Adrenal gland (tissue), 9 donors: ENCODE measurements at regions not wholly inside any gene's neighbourhood (a gene's known extent, or its start where the extent isn't known, plus 50 kb on each side); places are given as distances from the start of the nearest gene placed in this dataset.
A peak's percentile ranks its signal among the peaks of the same experiment; 100 is the strongest.

Experiments used
- DNase-seq, 7 donors: peaks; one replicate each; pipeline ENCODE4 v3.0.0-alpha.2; 2019 to 2020
- H3K27ac ChIP-seq, 5 donors: fragments of 200-600 bp; sonication (generic) in 4 of 5; 1 replicate in 3 of 5; 2 replicates in 2 of 5; pipeline versions ENCODE4 v1.5.1 to v1.8.0; 2016 to 2020; ENCODE audit warnings: mild to moderate bottlenecking in 1 of 5
- H3K27me3 ChIP-seq: fragments of 200-600 bp; 2 replicates; pipeline ENCODE4 v1.8.0; 2021
- H3K36me3 ChIP-seq, 2 donors: fragments of 200-600 bp; replicated peaks in 1 of 2; 1 replicate in 1 of 2; 2 replicates in 1 of 2; pipeline versions ENCODE4 v1.5.1 to v1.8.0; 2018 to 2022
- H3K4me1 ChIP-seq, 2 donors: fragments of 200-600 bp; replicated peaks in 1 of 2; 1 replicate in 1 of 2; 2 replicates in 1 of 2; pipeline versions ENCODE4 v1.5.1 to v1.8.0; 2018 to 2021
- H3K4me3 ChIP-seq, 4 donors: fragments of 200-600 bp; sonication (generic) in 3 of 4; one replicate each; pipeline ENCODE4 v1.5.1; 2016 to 2018
- H3K9me3 ChIP-seq, 3 donors: fragments of 200-600 bp; sonication (generic) in 1 of 3; replicated peaks in 1 of 3; 1 replicate in 2 of 3; 2 replicates in 1 of 3; pipeline versions ENCODE4 v1.5.1 to v1.8.0; 2016 to 2021
- CTCF ChIP-seq, 6 experiments: fragments of 450-650 bp in 4 of 6; fragments of 200-600 bp in 2 of 6; sonication (generic) in 1 of 6; IDR thresholded peaks; 1 replicate in 5 of 6; 2 replicates in 1 of 6; pipeline versions ENCODE4 v1.5.1 to v1.8.0; 2016 to 2021; ENCODE audit warnings: antibody characterized with exemption in 6 of 6, mild to moderate bottlenecking in 2 of 6, moderate library complexity in 1 of 6
- POLR2A ChIP-seq, 2 donors: fragments of 450-650 bp; IDR thresholded peaks; one replicate each; pipeline ENCODE4 v1.6.1; 2017; ENCODE audit warnings: antibody characterized with exemption in 2 of 2, mild to moderate bottlenecking in 2 of 2, moderate library complexity in 1 of 2
- WGBS, 4 donors: extraction: QIAGEN DNeasy Blood & Tissue Kit in 2 of 4; methylation state at CpG; one replicate each; pipeline versions ENCODE4 v1.1.5 to v1.1.7; 2013 to 2017; 5-methylcytosine and 5-hydroxymethylcytosine counted together
- intact Hi-C, 2 donors: fragments of 100-400 bp; cut with DNase I; formaldehyde crosslinking; loops; one replicate each; pipeline versions ENCODE4 v1.14.1 to v1.15.0; 2022 to 2023
- donor health status: healthy with polysubstance abuse.
- donor health status: Bipolar disorder and iron deficiency.
- donor health status: DM: yes; HTN: yes; CAD: no.
- donor health status: DM: no; HTN: no; CAD: no.
- donor health status: DM: no; HTN: no; CAD: no.

- Histone ChIP-seq H3K27ac (peak overlapping the region in 1 of 5 donors; percentile 40), H3K36me3 (no peaks in the 10 kb centered on the region), H3K9me3 (no peaks in the 10 kb centered on the region), H3K4me3 (no peak overlapping the region), H3K4me1 (peaks cover 5 to 14% of the 10 kb centered on the region in 2 donors), H3K27me3 (no peaks in the 10 kb centered on the region)
- TF ChIP-seq CTCF (IDR thresholded peaks at IDR 0.05): no peak
- no peak for TF ChIP-seq POLR2A (IDR thresholded peaks at IDR 0.05)
- DNase-seq: peak in 4 of 7 donors; percentile 34 to 64 (median 47)
- 44 to 72% (median 65%) methylated on average over 4 to 8 of the region's 8 CpGs for WGBS, 4 donors
- intact Hi-C loops: no loop called here
Observed at GRCh38 chr5:135232958-135233357, 166.1 kb downstream of the MACROH2A1 start.

- Histone ChIP-seq H3K27me3 (no peaks in the 10 kb centered on the region), H3K4me1 (peaks cover 5 to 14% of the 10 kb centered on the region in 2 donors), H3K36me3 (no peaks in the 10 kb centered on the region), H3K9me3 (no peaks in the 10 kb centered on the region), H3K4me3 (no peak overlapping the region), H3K27ac (no peak overlapping the region)
- DNase-seq: no peak
- intact Hi-C loops: no loop called here
- 90 to 100% (median 93%) methylated on average over 2 of the region's 2 CpGs for WGBS, 4 donors
- TF ChIP-seq CTCF (IDR thresholded peaks at IDR 0.05): no peak
Observed at GRCh38 chr5:135231289-135231688, 167.7 kb downstream of the MACROH2A1 start.

- DNase-seq: peak; percentile 41 to 81 (median 77)
- Histone ChIP-seq H3K27me3 (no peaks in the 10 kb centered on the region), H3K4me3 (no peak overlapping the region), H3K27ac (peak overlapping the region in 1 of 5 donors; percentile 43), H3K9me3 (no peaks in the 10 kb centered on the region), H3K4me1 (peaks cover 5 to 14% of the 10 kb centered on the region in 2 donors), H3K36me3 (no peaks in the 10 kb centered on the region)
- intact Hi-C loops: no loop called here
- TF ChIP-seq POLR2A (IDR thresholded peaks at IDR 0.05): no peak
- TF ChIP-seq CTCF (IDR thresholded peaks at IDR 0.05): no peak
- WGBS, 4 donors: 66 to 81% (median 77%) methylated on average over 3 to 12 of the region's 12 CpGs
Observed at GRCh38 chr5:135230251-135230925, 168.6 kb downstream of the MACROH2A1 start.

- intact Hi-C loops: no loop called here
- H3K4me1 ChIP-seq: peaks cover 5 to 14% of the 10 kb centered on the region in 2 donors
- no peak overlapping the region for H3K4me3 ChIP-seq
- WGBS, 4 donors: 66 to 89% (median 82%) methylated on average over 4 of the region's 4 CpGs
- no peaks in the 10 kb centered on the region for H3K27me3 ChIP-seq
- DNase-seq: no peak
- H3K36me3 ChIP-seq: no peaks in the 10 kb centered on the region
- H3K9me3 ChIP-seq: no peaks in the 10 kb centered on the region
- TF ChIP-seq CTCF (IDR thresholded peaks at IDR 0.05) (no peak), POLR2A (IDR thresholded peaks at IDR 0.05) (no peak)
- H3K27ac ChIP-seq: no peak overlapping the region
Observed at GRCh38 chr5:135229679-135230132, 169.3 kb downstream of the MACROH2A1 start.
